HepG2 (cell line): ENCODE measurements at regions not wholly inside any gene's neighbourhood (a gene's known extent, or its start where the extent isn't known, plus 50 kb on each side); places are given as distances from the start of the nearest gene placed in this dataset.

Experiments used
- ATAC-seq: fragments of 200-7000 bp; cut with Tn5 transposase; 3 replicates; pipeline ENCODE4 v1.9.1; 2020; ENCODE audit warnings: mild to moderate bottlenecking, moderate library complexity
- BruUV-seq: library from RNA; stranded (reverse); fragments of 400-500 nt; replicated peaks from 2 replicates; lab custom pipeline; 2021; lab: Mats Ljungman, UMichigan
- CTCF ChIA-PET: fragments of 300-600 bp; formaldehyde crosslinking; extraction: SDS; loops from one replicate; lab custom pipeline; 2021; ENCODE audit warnings: low total read pairs, inconsistent platforms, low intra/inter-chr PET ratio; lab: Yijun Ruan, JAX
- POLR2A ChIA-PET: fragments of 350-600 bp; sonication (Branson Sonifier 250); formaldehyde crosslinking; loops from one replicate; lab custom pipeline; 2020; ENCODE audit warnings: antibody characterized with exemption, inconsistent platforms; lab: Yijun Ruan, JAX
- DNase-seq: peaks from one replicate; pipeline ENCODE4 v3.0.0-alpha.2; 2015; ENCODE audit warnings: low spot score
- FAIRE-seq: peaks from 3 replicates; lab custom pipeline; 2011; peaks lifted over from hg19 to GRCh38; lab: Jason Lieb, UNC
- H2AFZ ChIP-seq: one replicate; pipeline ENCODE4 v1.6.1; 2011; ENCODE audit warnings: low read length, inconsistent platforms
- H3K27ac ChIP-seq: fragments of 300-600 bp; 3 replicates; pipeline ENCODE4 v1.8.0; 2011; ENCODE audit warnings: mixed run types, mild to moderate bottlenecking, mixed read lengths, low read length, inconsistent platforms; ENCODE audit not compliant: insufficient read depth; ENCODE audit errors: extremely low read length
- H3K27me3 ChIP-seq, 2 experiments: fragments of 200-600 bp in 1 of 2; 2 replicates in 1 of 2; 3 replicates in 1 of 2; pipeline versions ENCODE4 v1.6.0 to v1.8.0; 2011; ENCODE audit warnings: low read length in 2 of 2, mild to moderate bottlenecking in 2 of 2, moderate library complexity in 2 of 2, inconsistent platforms in 1 of 2; ENCODE audit not compliant: insufficient read depth in 2 of 2, control insufficient read depth in 1 of 2
- H3K36me3 ChIP-seq, 2 experiments: fragments of 200-600 bp in 1 of 2; replicated peaks in 1 of 2; 2 replicates in 1 of 2; 3 replicates in 1 of 2; pipeline versions ENCODE4 v1.5.1 to v1.8.0; 2011; ENCODE audit warnings: low read length in 2 of 2, inconsistent platforms in 1 of 2; ENCODE audit not compliant: insufficient read depth in 2 of 2, control insufficient read depth in 1 of 2
- H3K4me1 ChIP-seq: 2 replicates; pipeline ENCODE4 v1.5.1; 2012; ENCODE audit warnings: low read length, inconsistent platforms; ENCODE audit not compliant: insufficient read depth
- H3K4me2 ChIP-seq: 2 replicates; pipeline ENCODE4 v1.6.0; 2011; ENCODE audit warnings: low read depth, low read length, inconsistent platforms
- H3K4me3 ChIP-seq, 3 experiments: fragments of 200-600 bp in 1 of 3; sonication (generic), shearing (Covaris generic) in 1 of 3; replicated peaks in 1 of 3; 2 replicates each; pipeline ENCODE4 v1.5.1; 2011 to 2016; ENCODE audit warnings: low read length in 3 of 3, inconsistent platforms in 2 of 3, low read depth in 2 of 3, mild to moderate bottlenecking in 2 of 3, control low read depth in 1 of 3, mixed read lengths in 1 of 3; ENCODE audit not compliant: insufficient read depth in 1 of 3
- H3K79me2 ChIP-seq: one replicate; pipeline ENCODE4 v1.6.1; 2011; ENCODE audit warnings: low read length, inconsistent platforms; ENCODE audit not compliant: insufficient read depth
- H3K9ac ChIP-seq: 2 replicates; pipeline ENCODE4 v1.6.0; 2011; ENCODE audit warnings: mild to moderate bottlenecking, low read depth, low read length, inconsistent platforms; ENCODE audit not compliant: insufficient read depth
- H3K9me3 ChIP-seq: 2 replicates; pipeline ENCODE4 v1.5.1; 2012; ENCODE audit warnings: mild to moderate bottlenecking, low read length
- H4K20me1 ChIP-seq: 2 replicates; pipeline ENCODE4 v1.6.0; 2011; ENCODE audit warnings: inconsistent platforms, mild to moderate bottlenecking, low read length, moderate library complexity; ENCODE audit not compliant: insufficient read depth
- HNRNPK ChIP-seq: fragments of 200-400 bp; formaldehyde crosslinking; IDR thresholded peaks from 2 replicates; pipeline ENCODE4 v1.6.1; 2018; ENCODE audit warnings: low read length, low read depth, moderate library complexity, mild to moderate bottlenecking; ENCODE audit not compliant: poor library complexity, severe bottlenecking
- MED8 ChIP-seq: sonication (generic); formaldehyde crosslinking; IDR thresholded peaks from 2 replicates; pipeline ENCODE4 v1.8.1; 2023; ENCODE audit warnings: mild to moderate bottlenecking, missing genetic modification reagents; ENCODE audit not compliant: insufficient replicate concordance
- MTF2 ChIP-seq: sonication (generic); formaldehyde crosslinking; IDR thresholded peaks from 2 replicates; pipeline ENCODE4 v1.5.0; 2020; ENCODE audit warnings: missing genetic modification reagents, borderline replicate concordance
- SKI ChIP-seq: fragments of 450-650 bp; IDR thresholded peaks from one replicate; pipeline ENCODE4 v1.6.1; 2018; ENCODE audit warnings: mild to moderate bottlenecking; ENCODE audit not compliant: partially characterized antibody
- TSC22D2 ChIP-seq: sonication (generic); formaldehyde crosslinking; IDR thresholded peaks from 2 replicates; pipeline ENCODE4 v1.5.1; 2020; ENCODE audit warnings: missing genetic modification reagents, mild to moderate bottlenecking, borderline replicate concordance
- ZC3H4 ChIP-seq: sonication (generic); formaldehyde crosslinking; IDR thresholded peaks from 2 replicates; pipeline ENCODE4 v1.4.0; 2020; ENCODE audit warnings: missing genetic modification reagents, borderline replicate concordance
- ZNF138 ChIP-seq: sonication (generic); formaldehyde crosslinking; IDR thresholded peaks from 2 replicates; pipeline ENCODE4 v1.5.0; 2020; ENCODE audit warnings: mild to moderate bottlenecking, low read depth, missing genetic modification reagents
- ZNF362 ChIP-seq: sonication (generic); formaldehyde crosslinking; IDR thresholded peaks from 2 replicates; pipeline ENCODE4 v1.4.0; 2020; ENCODE audit warnings: missing genetic modification reagents, mild to moderate bottlenecking, borderline replicate concordance
- ZNF382 ChIP-seq: sonication (generic); formaldehyde crosslinking; IDR thresholded peaks from 2 replicates; pipeline ENCODE4 v1.5.0; 2020; ENCODE audit warnings: missing genetic modification reagents, mild to moderate bottlenecking, borderline replicate concordance
- ZNF383 ChIP-seq: sonication (generic); formaldehyde crosslinking; IDR thresholded peaks from 2 replicates; pipeline ENCODE4 v1.4.0; 2020; ENCODE audit warnings: missing genetic modification reagents, mild to moderate bottlenecking, borderline replicate concordance
- ZNF451 ChIP-seq: sonication (generic); formaldehyde crosslinking; IDR thresholded peaks from 2 replicates; pipeline ENCODE4 v1.5.0; 2020; ENCODE audit warnings: mild to moderate bottlenecking, missing genetic modification reagents
- WGBS: methylation state at CpG from one replicate; pipeline ENCODE4 v1.1.6; 2017; ENCODE audit warnings: low lambda C conversion rate; 5-methylcytosine and 5-hydroxymethylcytosine counted together
- in situ Hi-C: cut with HindIII; loops from 2 replicates; pipeline ENCODE4 v1.10.0; 2017; ENCODE audit warnings: low pct_unique_long_range_greater_than_20kb; ENCODE audit not compliant: extremely low pct_ligation_motif_present
- intact Hi-C: fragments of 100-400 bp; cut with micrococcal nuclease; formaldehyde crosslinking; loops from one replicate; pipeline ENCODE4 v1.10.0; 2022; ENCODE audit not compliant: unreplicated experiment
- TF ChIP-seq, protein P1 (sequence below): sonication (generic); formaldehyde crosslinking; IDR thresholded peaks from 2 replicates; pipeline ENCODE4 v1.5.0; 2020; ENCODE audit warnings: missing genetic modification reagents
- TF ChIP-seq, protein P2 (sequence below): sonication (generic); formaldehyde crosslinking; IDR thresholded peaks from 2 replicates; pipeline ENCODE4 v1.8.1; 2023; ENCODE audit warnings: mild to moderate bottlenecking, moderate library complexity, missing genetic modification reagents
- TF ChIP-seq, protein P3 (sequence below), 2 experiments: fragments of 450-650 bp in 1 of 2; sonication (generic) in 1 of 2; formaldehyde crosslinking; IDR thresholded peaks; 2 replicates each; pipeline versions ENCODE4 v1.5.0 to v1.8.0; 2020 to 2022; ENCODE audit warnings: mild to moderate bottlenecking in 1 of 2, missing genetic modification reagents in 1 of 2

GRCh38 chr1:222224156-222224555, 323.7 kb downstream of the HHIPL2 start:
- Histone ChIP-seq H4K20me1 (no peaks in the 10 kb centered on the region), H3K9me3 (no peaks in the 10 kb centered on the region), H3K9ac (no peak overlapping the region), H3K27ac (no peak overlapping the region), H3K27me3 (no peaks in the 10 kb centered on the region), H3K4me1 (no peaks in the 10 kb centered on the region), H3K36me3 (no peaks in the 10 kb centered on the region), H2AFZ (no peak overlapping the region), H3K79me2 (no peaks in the 10 kb centered on the region), H3K4me2 (no peak overlapping the region), H3K4me3 (no peak overlapping the region)
- DNase-seq (no peak), FAIRE-seq (no peak), ATAC-seq (no peak)
- no TSS peak for BruUV-seq
- WGBS: 39% methylated on average over 4 of the region's 4 CpGs
- ChIA-PET POLR2A (no interaction called here), CTCF (no interaction called here)
- in situ Hi-C loops: no loop called here
- intact Hi-C loops: no loop called here
- no peak for TF ChIP-seq HNRNPK
- TF ChIP-seq ZNF382 (CRISPR knock-in tag): no peak
- no peak for TF ChIP-seq ZNF362 (CRISPR knock-in tag)
- TF ChIP-seq, protein P1, sequence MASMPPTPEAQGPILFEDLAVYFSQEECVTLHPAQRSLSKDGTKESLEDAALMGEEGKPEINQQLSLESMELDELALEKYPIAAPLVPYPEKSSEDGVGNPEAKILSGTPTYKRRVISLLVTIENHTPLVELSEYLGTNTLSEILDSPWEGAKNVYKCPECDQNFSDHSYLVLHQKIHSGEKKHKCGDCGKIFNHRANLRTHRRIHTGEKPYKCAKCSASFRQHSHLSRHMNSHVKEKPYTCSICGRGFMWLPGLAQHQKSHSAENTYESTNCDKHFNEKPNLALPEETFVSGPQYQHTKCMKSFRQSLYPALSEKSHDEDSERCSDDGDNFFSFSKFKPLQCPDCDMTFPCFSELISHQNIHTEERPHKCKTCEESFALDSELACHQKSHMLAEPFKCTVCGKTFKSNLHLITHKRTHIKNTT (CRISPR knock-in tag): no peak
- TF ChIP-seq TSC22D2 (CRISPR knock-in tag): no peak
- TF ChIP-seq MED8 (CRISPR knock-in tag): no peak
- no peak for TF ChIP-seq SKI
- TF ChIP-seq MTF2: no peak
- TF ChIP-seq, protein P2, sequence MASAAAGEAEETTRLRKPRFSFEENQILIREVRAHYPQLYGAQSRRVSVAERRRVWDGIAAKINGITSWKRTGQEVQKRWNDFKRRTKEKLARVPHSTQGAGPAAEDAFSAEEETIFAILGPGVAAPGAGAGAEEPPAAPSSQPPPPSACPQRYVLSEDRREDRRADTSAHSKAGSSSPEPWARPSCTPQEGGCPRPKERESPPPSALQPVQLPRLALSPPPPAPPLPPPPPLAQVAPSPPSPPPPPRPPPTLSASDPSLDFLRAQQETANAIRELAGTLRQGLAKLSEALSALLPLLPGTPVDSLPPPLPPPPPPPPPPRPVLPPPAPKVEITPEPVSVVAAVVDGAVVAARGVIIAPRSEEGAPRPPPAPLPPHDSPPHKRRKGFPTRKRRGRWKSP (CRISPR knock-in tag): no peak
- TF ChIP-seq ZNF383 (CRISPR knock-in tag): no peak
- TF ChIP-seq, protein P3, sequence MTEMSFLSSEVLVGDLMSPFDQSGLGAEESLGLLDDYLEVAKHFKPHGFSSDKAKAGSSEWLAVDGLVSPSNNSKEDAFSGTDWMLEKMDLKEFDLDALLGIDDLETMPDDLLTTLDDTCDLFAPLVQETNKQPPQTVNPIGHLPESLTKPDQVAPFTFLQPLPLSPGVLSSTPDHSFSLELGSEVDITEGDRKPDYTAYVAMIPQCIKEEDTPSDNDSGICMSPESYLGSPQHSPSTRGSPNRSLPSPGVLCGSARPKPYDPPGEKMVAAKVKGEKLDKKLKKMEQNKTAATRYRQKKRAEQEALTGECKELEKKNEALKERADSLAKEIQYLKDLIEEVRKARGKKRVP (CRISPR knock-in tag; IDR thresholded peaks at IDR 0.05): no peak
- TF ChIP-seq ZC3H4 (CRISPR knock-in tag): no peak
- no peak for TF ChIP-seq ZNF451 (CRISPR knock-in tag)
- no peak for TF ChIP-seq ZNF138 (CRISPR knock-in tag)
